NCI-H2171 treated with DMSO at 0.1 percent for 48 hours (cell line): ENCODE measurements at regions not wholly inside any gene's neighbourhood (a gene's known extent, or its start where the extent isn't known, plus 50 kb on each side); places are given as distances from the start of the nearest gene placed in this dataset.

Experiments used
- DNase-seq: peaks from one replicate; lab custom pipeline; 2025; lab: John Stamatoyannopoulos, UW

DNA sequence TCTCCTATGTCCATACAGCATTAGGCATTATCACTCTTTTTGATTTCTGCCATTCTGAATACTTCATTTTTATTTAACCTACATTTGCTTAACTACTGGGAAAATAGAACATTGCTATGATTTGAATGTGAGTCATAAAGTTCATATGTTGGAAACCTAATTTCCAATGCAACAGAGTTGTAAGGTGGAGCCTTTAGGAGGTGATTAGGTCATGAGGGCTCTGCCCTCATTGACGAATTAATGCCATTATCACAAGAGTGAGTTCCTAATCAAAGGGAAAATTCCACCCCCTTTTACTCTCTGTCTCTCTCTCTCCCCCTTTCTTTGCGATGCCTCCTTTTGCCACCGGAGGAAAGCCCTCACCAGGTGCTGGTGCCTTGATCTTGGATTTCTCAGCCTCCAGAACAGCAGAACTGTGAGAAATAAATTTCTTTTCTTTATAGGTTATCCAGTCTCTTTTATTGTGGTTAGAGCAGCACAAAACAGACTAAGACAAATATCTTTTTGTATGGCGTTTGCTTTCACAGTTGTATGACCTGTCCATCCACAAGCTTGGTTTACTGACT is 180.1 kb upstream of the ARID2 start:
- DNase-seq, result no peak

DNA sequence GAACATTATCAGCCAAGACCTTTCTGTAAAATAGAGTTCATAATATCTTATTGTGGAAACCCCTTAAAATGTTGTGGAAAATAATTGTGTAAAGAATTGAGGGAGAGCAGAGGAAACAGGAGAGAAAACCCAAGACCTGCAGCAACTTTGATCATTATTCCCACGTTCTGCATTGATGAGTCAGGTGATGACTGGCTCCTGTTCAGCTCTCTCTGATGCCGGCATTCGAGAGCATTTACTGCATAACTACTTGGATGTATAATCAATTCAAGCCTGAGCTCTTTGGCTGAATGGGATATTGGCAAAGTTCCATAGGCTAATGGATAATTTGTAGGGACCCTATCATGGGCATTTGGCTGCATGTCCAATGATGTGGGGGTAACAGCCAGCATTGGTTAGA is 176.3 kb upstream of the ARID2 start:
- DNase-seq, result no peak

DNA sequence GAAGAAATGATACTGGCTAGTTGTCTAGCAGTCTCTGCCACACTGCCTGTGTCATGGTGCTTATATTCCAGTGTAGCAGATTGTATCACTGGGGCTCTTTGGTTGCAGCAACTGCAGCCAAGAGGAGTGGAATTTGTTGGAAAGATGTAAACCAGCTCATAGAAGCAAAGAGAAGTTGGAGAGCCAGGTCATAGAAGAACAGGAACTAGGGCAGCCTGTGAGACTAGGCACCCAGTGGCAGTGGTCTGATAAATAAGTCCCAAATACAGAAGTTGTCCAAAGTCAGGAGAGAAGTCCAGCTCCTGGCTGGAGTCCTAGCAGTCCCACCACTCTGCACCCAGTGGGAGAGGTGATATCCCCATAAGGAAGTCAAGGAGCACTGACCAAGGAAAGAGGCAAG is 172.5 kb upstream of the ARID2 start:
- DNase-seq, result no peak

DNA sequence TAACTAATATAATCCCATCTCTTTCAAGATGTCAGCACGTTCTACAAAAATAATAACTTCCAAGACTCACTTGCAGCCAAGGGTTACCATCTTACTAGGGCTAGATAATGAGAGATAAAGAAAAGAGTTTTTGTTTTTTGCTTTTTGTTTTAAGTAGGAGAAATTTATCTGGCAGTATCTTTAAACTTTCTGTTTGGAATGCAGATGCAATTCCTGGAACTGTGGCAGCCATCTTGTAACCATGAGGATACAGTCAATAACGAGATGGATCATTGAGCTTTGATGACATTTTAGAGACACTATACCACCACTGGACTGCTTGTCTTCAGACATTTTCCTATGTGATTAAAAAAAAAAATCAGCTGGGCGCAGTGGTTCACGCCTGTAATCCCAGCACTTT is 171.2 kb upstream of the ARID2 start:
- no peak for DNase-seq

DNA sequence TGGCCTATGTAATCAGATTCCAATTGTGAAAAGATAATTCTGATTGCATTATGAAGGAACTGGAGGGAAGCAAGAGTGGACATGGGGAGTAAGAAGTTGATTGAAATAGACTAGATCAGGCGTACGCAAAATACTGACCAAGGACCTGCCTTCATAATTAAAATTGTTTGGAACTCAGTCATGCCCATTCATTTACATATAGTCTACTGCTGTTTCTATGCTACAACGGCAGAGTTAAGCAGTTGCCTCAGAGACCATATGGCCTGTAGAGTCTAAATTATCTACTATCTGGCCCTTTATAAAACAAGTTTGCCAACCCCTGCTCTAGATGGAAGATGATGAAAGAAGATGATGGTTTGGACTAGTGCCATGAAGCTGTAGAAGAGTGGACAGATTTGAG is 170.0 kb upstream of the ARID2 start:
- no peak for DNase-seq

DNA sequence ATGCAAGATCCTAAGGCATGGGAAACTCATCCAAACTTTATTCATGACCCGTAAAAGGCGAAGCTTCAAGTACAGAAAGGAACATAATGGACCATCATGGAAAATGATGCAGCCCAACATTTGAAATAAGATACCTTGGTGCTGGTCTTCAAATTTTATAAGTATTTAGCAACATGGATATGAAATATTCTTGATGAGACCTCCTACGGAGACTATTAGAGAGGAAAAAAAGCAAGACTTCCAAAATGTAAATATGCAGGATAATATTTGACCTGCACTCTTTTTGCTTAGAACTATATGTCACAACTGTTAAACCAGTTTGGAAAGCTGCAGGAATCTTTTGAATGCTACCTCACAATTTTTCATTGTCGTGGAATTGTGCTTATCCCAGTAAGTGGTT is 168.8 kb upstream of the ARID2 start:
- no peak for DNase-seq

DNA sequence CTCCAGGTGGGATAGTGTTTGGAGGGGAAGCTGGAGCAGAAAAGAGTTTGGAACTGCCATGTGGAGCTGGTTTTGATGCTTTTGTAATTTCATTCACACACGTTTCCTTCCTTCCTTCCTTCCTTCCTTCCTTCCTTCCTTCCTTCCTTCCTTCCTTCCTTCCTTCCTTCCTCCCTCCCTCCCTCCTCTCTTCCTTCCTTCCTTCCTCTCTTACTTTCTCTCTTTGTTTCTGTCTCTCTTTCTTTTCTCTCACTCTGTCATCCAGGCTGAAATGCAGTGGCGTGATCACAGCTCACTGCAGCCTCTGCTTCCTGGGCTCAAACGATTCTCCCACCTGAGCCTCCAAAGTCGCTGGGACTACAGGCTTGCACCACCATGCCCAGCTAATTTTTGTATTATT is 168.0 kb upstream of the ARID2 start:
- DNase-seq, result no peak

DNA sequence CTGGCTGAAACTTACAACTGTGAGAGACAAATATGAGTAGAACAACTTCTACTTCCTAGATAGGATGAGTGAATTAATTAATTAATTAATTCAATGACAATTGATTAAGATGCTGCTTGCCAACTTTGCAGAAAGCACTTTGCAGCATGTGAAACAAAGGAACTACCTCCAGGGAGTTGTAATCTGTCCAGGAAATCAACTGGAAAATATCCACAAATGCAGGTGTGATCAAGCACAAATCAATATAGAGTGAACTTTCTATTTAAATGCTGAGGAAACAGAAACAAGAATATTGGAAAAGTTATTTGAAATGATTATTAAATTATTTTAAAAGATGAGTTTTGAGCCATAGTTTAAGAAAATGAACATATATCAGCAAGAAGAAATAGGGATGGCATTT is 163.9 kb upstream of the ARID2 start:
- DNase-seq, result no peak

DNA sequence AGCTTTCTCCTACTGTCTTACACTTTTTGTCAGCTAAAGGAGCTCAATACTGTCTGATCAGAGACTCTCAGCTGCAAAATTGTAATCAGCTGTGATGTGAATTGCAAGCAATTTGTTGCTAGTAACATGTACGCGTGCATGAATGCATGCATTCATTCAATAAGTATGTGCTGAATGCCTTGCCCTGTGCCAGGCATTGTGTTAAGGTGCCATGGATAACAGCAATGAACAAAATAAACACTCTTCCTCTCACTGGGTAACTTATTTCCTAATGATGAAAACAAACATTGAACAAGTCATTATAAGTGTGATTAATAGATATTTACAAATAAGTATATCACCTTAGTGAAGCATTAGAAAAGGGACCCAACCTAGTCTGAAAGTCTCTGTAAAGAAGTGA is 163.2 kb upstream of the ARID2 start:
- DNase-seq, result no peak

DNA sequence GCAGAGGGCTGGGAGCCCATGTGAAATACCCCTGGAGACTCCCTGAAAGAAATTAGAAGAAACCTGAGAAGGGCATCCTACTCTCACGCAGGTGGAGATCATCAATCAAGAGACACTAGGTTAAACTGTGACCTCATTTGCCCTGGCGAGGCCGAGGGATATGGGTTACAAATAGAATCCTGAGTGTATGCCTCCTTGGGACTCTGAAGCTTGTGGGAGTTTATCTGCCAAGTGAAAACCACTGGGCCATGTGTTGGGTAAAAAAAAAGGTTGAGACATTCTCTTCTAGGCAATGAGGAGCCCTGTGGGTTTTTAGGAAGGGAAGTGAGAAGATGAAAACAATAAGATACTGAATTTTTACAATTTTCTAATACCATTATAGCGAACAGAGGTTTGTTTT is 160.7 kb upstream of the ARID2 start:
- DNase-seq, result no peak

DNA sequence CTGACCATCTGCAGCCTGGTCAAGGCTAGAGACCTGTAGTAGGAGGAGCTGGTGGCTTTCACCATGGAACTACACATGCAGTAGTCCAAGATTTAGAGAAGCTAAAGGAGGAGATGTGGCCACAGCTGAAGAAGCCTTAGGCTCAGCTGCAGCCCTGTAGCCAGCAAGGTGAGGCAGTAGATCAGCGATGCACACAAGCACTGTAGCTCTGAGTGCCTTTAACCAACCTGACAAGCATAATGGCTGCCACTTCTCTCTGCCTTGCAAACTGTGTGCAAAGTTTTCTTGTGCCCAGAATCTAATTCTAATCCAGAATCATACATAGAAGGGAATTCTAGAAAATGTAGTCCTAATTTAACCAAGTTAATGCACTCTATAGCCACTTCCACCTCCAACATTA is 159.0 kb upstream of the ARID2 start:
- no peak for DNase-seq

DNA sequence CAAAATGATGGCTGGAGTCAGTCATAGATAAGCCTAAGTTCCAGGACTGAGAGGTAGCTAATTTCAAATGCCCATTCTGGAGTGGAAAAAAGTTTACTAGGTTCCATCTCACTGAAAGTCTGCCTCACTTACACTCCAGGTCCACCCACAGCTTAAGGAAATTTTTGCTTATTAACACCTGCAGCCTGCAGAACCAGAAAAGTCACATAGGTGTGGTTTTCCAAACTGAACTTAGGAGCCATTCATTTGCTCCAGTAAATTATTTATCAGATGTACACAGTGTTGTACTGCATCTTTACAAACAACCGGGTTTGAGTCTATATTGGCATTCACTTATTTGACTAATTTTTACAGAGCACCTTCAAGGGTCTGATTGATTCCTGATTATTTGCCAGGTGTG is 157.4 kb upstream of the ARID2 start:
- no peak for DNase-seq

DNA sequence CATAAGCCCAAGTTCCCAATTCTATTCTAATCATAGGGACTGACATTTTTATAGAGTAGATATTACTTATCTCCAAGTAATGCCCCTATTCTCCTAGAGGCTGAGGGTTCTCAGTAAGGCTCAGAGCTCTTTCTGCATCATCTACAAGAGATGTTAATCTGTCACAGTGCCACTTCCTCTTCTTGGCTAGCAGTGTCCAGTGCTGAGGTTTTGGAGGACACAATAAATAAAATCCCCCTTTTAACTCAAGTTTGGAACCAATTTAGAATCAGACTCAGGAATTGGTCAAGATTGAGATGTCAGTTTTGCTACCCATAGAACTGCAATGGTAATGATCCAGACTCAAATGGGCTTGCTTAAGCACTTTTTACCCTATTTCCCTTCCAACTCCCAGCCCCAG is 154.1 kb upstream of the ARID2 start:
- no peak for DNase-seq

DNA sequence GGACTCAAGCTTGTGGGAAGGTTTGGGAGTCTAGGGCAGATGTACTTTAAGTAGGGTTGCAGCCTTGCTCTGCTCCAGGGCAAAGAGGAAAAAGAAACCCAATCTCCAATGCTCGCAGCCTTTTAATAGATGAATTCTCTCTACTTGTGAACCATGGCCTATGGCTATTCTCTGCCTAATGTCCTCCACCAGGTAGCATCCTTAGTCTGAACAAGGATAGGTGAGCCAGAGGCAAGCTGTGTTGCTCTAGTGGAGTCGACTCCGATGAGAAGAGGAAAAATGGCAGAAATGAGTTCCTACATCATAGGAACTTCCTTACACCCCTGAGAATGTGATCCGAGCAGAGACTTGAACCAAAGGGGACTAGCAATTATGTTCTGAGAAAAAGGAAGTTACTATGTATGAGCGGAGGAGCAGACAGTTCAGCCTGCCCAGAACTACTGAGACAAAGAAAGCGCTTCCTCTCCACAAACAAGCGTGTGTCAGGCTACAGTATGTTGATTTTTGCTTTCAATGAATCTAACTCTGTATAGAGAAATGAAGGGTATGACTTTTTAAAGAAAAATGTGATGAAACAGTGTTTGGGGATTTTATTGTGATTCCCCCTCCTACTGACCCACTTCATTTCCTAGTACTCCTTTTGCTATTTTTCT is 153.6 kb upstream of the ARID2 start:
- no peak for DNase-seq

DNA sequence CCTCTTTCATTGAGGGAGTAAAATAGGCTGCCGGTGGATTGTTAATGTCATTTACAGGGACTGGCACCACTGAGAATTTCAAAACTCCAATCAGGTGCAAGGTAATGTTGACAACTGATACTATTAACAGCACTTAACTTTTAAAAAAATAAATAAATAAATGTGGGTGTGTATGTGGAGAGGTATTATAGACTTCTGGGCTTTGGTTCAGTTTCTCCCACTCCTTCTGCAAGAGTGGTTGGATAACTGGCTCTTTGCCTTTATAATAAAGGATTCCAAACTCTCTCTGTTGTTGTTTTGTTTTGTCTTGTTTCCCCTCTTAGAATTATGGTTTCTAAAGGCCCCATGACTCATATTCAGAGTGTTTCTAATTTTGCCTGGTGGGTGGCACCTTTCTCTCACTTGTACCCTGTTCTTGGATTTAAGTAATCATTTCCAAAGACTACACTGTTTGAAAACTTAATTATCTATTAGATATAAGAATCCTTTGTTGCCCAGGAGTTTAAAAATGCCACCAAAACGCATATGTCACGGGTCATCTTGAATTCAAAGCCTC is 151.6 kb upstream of the ARID2 start:
- no peak for DNase-seq

DNA sequence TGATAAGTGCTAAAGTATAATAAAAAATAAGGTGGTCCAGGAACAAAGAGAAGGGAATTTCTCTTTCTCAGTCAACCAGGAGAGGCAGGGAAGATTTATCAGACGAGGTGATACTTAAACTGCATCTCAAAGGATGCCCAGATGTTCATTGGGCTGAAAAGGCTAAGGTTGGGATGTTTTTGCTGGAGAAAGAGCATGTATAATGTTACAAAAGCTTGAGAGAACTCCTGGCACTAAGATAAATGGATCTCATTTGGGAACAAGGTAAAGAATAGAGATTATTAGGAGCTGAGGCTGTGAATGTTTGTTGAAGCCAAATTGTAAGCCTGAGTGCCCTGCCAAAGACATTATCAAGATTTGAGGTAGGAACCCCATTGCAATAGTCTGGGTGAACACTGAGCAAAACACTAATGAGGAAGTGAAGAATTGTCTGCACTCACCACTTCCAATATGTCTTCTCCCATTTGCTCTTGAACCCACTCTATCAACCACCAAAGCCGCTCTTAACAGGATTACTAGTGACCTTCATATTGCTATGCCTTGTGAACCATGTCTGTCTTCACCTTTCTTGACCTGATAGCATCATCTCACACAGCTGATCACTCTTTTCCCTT is 149.0 kb upstream of the ARID2 start:
- no peak for DNase-seq

DNA sequence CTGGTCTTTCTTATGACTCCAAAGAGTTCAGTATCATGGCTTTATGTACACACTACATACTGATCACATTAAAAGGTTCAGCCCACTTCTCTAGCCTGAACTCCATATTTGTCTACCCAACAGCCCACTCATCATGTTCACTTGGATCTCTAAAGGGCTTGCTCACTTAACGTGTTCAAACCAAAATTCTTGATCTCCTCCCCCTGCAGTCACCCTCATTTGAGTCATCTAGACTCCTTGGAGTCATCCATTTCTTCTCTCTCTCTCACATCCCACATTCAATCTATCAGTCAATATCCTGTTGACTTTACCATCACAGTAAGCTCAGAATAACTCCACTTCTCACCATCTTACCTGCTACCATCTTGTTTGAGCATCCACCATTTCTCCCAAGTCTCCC is 148.4 kb upstream of the ARID2 start:
- DNase-seq, result no peak

DNA sequence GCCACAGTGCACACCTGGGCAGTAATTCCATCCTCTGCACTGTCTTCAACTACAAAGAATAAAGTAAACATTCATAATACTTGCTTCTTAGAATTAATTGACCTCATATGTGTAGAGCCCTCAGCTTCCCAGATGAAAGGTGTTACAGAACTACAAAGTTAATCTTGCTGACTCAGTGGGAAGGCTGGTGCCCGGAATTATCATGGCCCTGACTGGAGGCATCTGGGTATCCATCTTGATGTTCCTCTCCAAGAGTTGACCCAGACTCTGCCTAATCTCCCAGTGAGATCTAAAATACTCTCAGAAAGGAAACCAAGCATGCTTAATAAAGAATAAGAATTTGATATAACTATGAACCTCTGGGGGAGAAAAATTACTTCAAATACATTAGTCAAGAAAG is 147.0 kb upstream of the ARID2 start:
- DNase-seq, result no peak

DNA sequence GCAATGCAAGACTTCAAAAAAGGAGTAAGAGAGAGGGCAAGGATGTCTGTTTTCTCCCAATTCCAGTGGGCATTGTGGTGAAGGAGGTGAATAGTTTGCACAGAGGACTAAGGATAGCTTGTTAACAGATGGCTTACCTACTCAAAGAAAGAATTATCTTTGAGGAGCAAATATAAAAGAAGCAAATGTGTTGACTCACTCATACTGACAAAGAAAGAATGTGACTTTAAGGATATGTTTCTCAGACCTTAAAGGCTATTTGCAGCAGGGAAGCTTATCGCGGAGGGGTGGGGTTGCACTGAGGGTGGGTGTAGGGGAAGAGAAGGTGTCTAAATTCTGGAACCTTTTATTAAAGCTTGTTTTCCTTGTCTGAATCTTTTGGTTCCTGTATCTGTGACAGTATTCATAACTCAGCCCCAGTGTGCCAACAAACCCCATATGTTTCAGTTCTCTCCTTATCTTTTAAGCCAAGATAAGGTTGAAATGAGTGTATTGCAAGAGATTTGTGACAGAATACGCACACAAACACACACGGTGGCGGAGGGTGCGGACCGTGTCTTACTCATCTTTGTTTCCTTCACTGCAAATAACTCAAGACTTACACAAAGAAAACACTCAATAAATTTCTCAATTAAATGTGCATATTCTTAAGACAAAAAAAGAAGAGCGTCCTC is 146.4 kb upstream of the ARID2 start:
- DNase-seq, result no peak

DNA sequence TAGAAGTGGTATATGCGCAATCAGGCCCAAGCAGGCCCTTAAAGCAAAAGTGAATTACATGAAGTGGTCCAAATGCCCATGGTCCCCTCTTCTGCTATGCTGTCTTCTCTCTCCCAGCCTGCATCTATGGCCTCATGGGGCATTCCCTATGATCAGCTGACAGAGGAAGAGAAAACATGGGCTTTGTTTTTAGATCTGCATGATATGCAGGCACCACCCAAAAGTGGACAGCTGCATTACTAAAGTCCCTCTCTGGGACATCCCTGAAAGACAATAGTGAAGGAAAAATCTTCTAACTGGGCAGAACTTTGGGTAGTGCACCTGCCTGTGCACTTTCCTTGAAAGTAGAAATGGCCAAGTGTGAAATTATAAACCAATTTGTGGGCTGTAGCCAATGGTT is 145.2 kb upstream of the ARID2 start:
- DNase-seq, result no peak

DNA sequence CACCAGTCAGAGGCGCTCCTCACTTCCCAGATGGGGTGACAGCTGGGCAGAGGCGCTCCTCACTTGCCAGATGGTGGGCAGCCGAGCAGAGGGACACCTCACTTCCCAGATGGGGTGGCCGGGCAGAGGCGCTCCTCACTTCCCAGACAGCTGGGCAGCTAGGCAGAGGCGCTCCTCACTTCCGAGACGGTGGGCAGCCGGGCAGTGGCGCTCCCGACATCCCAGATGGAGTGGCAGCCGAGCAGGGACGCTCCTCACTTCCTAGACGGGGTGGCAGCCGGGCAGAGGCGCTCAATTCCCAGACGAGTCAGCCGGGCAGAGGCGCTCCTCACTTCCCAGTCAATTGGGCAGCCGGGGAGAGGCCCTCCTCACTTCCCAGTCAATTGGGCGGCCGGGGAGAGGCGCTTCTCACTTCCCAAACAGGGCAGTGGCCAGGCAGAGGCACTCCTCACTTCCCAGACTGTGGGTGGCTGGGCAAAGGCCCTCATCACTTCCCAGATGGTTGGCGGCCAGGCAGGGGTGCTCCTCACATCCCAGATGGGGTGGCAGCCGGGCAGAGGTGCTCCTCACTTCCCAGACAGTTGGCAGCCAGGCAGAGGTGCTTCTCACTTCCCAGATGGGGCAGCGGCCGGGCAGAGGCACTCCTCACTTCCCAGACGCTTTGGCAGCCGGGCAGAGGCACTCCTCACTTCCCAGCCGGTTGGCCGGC is 143.8 kb upstream of the ARID2 start:
- no peak for DNase-seq

DNA sequence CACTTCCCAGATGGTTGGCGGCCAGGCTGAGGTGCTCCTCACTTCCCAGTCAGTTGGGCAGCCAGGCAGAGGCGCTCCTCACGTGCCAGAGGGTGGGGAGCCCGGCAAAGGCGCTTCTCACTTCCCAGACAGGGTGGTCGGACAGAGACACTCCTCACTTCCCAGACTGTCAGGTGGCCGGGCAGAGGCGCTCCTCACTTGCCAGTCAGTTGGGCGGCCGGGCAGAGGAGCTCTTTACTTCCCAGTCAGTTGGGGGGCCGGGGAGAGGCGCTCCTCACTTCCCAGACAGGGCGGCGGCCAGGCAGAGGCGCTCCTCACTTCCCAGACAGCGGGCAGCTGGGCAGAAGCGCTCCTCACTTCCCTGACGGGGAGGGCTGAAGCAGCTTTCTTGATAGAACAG is 143.0 kb upstream of the ARID2 start:
- DNase-seq, result no peak

DNA sequence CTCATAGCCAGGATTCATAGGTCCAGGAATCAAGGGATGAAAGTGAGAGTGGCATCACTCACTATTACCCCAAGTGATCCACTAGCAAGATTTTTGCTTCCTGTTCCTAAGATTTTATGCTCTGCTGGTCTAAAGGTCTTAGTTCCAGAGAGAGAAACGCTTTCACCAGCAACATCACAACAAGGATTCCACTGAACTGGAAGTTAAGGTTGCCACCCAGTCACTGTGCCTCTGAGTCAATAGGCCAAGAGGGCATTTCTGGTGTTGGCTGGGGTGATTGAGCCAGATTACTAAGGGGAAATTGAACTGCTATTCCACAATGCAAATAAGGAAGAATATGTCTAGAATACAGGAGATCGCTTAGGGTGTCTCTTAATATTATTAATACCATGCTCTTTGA is 142.5 kb upstream of the ARID2 start:
- DNase-seq, result no peak
